HG03520 (cell line): ENCODE measurements at regions not wholly inside any gene's neighbourhood (a gene's known extent, or its start where the extent isn't known, plus 50 kb on each side); places are given as distances from the start of the nearest gene placed in this dataset.
"Not testable (repeated sequence)": the region's sequence is repeated elsewhere in the genome, so short reads cannot be mapped to it uniquely, and the experiment has no call there.

ENCODE experiments used
- ATAC-seq: cut with Tn5 transposase; IDR thresholded peaks from one replicate; pipeline ENCODE4 v1.9.1; 2021; ENCODE audit warnings: mild to moderate bottlenecking, moderate library complexity; ENCODE audit not compliant: unreplicated experiment

- no peak for ATAC-seq
Observed at GRCh38 chr10:131363416-131363815, 51.9 kb upstream of the TCERG1L start.

DNA sequence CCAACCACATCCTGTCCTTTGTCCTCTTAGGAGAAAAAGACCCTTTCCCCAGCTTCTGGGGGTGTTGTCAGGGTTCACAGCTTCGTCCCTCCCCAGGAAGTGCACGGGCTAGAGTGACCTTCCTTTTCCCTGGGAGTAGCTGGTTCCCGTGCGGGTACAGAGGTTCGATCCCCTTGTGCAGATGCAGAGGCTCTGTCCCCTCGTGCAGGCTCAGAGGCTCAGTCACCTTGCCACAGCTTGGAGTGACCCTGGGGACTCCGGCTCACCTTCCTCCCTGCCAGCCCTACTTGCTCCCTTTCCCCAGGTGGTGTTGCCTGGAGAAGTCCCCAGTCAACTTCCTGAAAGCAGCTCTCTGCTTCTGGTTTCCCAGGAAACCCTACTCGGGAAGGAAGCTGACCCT is 60.0 kb upstream of the TCERG1L start:
- ATAC-seq, result no peak

DNA sequence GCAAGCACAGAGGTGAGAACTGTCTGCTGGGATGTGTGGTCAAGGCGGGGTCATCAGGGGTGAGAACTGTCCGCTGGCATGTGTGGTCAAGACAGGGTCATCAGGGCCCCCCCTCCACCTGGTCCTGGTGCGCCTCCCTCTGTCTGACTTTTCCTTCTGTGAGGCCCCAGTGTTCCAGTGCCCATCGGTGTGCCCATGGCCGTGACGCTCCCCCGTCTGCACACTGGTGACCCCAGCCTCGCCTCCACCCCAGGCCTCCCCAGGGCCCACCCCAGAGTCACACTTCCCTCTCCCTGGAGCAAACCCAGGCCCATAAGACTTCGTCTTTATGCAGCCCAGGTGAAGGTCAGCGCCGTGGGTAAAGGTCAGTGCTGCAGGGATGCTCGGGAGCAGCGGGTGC is 70.1 kb upstream of the TCERG1L start:
- ATAC-seq, result no peak

DNA sequence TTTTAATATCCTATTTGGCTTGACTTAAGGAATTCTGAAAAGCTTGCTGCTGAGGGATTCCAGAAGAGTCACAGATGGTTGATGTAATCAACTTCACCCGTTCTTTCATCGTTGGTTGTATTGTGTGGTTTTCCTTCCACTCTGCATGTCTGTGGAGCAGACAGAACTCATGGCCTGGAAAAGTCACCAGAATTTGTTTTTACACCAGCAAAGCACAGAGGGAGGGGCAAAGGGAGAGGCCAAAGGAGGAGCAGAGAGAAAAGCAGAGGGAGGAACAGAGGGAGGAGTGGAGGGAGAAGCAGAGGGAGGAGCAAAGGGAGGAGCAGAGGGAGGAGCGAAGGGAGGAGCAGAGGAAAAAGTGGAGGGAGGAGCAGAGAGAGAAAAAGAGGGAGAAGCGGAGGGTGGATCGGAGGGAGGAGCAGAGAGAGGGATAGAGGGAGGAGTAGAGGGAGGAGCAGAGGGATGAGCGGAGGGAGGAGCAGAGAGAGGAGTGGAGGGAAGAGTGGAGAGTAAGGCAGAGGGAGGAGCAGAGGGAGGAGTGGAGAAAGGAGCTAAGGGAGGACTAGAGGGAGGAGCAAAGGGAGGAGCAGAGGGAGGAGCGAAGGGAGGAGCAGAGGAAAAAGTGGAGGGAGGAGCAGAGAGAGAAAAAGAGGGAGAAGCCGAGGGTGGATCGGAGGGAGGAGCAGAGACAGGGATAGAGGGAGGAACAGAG is 73.8 kb upstream of the TCERG1L start:
- not testable (repeated sequence) for ATAC-seq

GRCh38 chr10:131387018-131387529 is 75.6 kb upstream of the TCERG1L start:
- ATAC-seq, result no peak

DNA sequence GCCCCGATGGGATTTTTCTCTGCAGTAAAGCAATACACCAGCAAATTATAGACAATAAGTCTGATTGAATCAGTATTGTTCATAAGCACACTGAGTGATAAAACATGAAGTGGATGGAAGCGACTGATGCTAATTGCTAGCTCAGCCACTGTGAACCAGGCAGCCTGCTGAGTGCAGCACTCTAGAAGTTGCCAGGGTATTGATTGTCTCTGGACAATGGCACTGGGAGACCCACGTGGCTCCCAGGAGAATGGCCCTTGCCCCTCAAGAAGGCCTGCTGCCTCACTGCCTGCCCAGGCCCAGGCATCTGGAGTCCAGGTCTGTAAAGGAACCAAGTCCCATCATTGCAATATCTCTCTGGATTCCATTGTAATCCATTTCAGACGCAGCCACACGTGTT is 80.4 kb upstream of the TCERG1L start:
- ATAC-seq, result no peak

DNA sequence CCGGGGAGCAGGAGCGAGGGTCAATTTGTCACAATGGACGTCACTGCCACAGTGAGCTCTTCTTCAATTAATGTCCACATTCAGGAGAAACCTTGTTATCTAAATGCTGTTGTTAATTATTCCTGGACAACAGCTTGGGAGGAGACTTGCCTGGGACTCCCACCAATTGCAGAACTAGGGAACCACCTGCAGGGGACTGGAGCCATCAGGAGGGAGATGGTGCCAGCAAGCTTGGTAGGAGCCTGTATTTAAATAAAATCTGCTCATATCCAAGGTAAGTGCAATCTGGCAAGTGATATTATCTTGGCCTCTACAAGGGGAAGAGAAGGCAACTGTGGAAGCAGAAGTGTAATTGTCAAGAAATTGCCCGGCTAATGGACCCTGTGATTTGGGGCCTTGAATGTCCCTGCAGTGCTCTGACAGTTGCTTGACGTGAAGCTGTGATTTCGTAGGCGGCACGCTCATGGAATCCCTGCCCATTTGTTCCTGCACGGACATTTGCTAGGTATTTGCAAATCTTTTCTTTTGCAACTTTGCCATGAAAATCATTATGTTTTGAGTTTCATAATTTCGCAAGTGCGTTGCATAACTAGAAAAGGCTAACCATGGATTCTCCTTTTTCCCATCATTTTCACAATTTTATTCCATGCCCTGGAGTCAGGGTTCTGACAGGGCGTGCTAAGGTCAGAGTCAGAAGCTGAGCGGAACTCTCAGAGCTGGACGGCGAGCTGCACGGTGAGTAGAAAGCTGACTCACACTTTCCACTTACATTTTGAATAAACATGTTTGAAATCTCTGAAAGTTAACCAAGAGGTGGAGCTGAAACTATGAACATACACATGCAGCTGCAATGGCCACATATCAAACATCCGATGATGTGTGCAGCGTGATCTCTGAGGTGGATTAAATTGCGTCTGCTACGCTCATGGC is 84.9 kb upstream of the TCERG1L start:
- no peak for ATAC-seq

DNA sequence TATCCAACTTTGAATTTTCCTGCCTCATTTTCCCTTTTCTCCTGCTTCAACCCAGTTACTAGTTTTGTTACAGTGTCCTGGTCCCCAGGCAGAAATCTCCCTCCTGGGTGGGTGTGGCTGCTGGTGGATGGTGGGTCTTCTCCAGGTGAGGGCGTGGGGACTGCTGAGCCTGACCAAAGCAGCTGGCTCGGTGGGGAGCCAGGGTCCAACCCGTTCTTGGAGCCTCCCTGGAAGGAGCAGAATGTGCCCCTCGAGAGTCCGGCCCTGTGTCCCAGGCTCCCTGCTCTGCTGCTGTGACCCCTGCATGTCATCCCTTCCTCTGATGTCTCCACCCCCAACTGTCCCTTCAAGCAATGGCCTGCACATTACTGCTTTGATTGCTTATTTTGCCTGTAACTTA is 86.6 kb upstream of the TCERG1L start:
- no peak for ATAC-seq

DNA sequence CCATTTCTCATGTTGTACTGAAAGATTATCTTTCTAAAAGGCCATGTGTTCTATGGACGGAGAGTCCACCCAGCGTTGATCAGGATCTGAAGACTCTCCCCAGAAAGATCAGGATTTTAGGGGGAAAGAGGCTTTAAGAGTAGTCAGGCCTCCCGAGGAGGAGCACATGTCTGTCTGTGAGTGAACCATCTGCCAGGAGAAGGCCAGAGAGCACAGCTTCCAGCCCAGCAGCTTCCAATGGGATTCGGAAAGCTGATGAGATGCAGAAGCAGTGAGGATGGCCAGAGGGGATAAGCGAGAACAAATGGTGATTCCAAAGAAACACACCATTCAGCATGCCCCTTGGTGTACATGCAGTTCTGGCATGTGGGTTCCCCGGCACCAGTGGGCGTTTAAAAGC is 88.5 kb upstream of the TCERG1L start:
- ATAC-seq, result no peak

- no peak for ATAC-seq
Observed at GRCh38 chr10:131400513-131400912, 89.0 kb upstream of the TCERG1L start.

GRCh38 chr10:131402771-131403650 is 91.5 kb upstream of the TCERG1L start:
- no peak for ATAC-seq

DNA sequence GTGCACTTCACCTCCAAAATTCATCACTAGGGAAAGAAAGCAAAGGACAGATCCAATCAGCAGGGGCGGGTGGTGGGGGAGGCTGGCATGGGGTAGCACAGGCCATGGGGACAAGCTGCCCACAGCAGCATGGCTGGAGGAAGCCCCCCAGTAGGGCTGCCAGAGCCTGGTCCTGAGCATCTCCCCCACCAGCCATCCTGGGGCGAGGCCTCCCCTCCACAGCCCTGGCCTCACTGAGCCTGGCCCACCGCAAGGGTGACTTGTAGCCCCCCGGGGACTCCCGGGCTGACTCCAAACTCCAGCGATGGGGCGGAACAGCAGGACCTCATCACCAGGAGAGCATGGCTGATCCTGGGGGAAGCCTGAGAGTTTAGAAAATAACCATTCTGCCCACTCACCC is 92.4 kb upstream of the TCERG1L start:
- no peak for ATAC-seq

DNA sequence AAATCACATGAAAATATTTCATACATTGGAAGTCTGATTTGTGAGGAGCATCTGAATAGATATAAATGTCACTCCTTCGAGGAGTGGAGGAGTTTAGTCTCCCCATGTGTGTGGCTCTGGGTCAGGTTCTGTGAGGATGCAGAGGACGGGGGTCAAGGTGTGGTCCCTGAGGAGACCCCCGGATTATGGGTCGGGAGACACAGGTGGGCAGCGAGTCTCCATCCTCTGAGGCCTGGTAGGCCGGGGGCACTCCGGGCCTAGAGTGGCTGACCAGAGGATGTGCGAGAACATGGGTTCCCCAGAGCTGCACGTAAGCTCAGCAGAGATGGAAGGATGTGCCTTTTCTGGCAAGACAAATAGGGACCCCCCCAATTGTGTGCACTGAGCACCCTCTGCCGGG is 93.4 kb upstream of the TCERG1L start:
- ATAC-seq, result no peak

DNA sequence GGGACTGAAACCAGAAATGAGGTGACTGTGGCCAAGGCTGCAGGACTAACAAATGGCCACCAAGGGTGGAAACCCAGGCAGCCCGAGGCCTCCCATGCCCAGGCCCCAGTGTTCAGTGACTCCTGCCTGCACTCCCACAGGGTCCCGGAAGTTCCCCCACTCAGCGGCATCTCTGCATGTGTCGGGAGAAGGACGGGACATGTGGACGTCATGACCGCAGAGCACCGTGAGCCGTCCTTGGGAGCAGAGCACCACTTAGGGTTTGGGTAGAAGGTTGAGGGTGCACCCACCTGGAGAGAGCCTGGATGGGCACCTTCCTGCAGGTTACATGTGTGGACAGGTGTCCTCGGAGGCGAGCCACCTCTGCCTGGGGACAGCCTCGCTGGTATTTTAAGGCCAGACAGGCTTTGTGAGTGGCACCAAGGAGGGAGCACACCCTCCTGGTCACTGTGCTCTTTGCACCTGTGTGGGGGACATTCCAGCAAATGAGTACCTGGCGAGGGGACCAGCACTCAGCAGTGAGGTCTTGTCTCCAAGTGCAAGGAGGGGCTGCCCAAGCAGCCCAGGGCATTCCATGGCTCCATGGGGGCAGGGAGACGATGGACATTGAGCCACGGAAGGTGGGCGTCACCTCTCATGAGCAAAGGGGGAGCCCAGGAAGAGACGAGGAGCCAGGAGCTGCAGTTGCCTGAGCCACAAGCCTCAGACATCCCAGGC is 95.3 kb upstream of the TCERG1L start:
- no peak for ATAC-seq

DNA sequence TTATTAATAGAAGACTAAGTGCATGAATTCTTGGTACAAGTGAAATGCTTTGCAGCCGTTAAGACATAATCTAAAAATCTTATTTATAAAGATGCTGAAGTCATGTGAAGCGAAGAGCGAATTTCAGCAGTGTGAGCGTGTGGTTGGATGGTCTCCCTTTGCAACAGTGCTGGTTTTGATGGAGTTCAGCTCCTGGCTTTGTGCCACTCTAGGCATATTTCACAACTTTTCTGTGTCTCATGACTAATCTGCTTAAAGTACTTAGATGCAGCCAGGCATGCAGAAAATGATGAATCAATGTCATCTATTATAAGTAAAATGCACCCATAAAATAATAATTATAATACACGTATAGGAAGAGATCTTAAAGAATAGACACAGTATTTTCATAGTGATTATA is 107.2 kb upstream of the TCERG1L start:
- ATAC-seq, result no peak

GRCh38 chr10:131419797-131420196 is 108.3 kb upstream of the TCERG1L start:
- ATAC-seq, result no peak

DNA sequence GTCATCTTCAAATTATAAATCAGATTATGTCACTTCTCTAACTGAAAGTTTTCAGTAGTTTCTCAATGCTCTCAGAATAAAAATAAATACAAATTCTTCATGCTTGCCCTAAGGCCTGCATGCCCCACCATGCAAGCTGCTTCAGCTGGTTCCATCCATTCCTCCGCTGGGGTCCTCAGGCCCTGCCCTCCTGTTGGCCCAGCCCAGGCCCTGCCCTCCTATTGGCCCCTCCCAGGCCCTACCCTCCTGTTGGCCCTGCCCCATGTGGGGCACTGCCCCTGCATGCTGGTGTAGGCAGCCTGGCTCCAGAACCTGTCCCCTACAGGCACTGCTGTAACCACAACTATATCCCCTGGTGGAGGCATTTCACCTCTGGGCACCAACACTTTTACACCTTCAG is 109.3 kb upstream of the TCERG1L start:
- ATAC-seq, result no peak

- ATAC-seq, result no peak
Observed at GRCh38 chr10:131421381-131421780, 109.9 kb upstream of the TCERG1L start.

GRCh38 chr10:131422731-131423130 is 111.2 kb upstream of the TCERG1L start:
- ATAC-seq, result no peak

DNA sequence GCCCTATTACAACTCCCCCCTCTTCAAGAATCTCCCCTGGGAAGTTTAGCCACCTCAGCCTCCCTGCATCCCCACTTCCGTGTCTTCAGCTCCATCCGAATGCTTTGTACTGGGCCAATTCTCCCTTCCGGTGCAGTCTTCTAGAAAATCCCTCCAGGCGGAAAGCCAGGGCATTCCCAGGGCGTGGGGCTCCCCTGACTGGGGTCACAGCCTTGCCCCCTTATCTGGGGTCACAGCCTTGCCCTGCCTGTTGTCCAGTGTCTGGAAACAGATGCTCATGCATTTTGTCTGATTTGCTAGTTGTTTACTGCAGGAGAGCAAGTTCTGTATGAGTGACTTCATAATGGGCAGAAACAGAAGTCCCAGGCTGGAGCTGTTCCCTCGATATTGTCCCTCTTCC is 112.5 kb upstream of the TCERG1L start:
- ATAC-seq, result no peak
